Suprapubic skin (tissue), 4 donors: ENCODE measurements at regions not wholly inside any gene's neighbourhood (a gene's known extent, or its start where the extent isn't known, plus 50 kb on each side); places are given as distances from the start of the nearest gene placed in this dataset.
"Not testable (repeated sequence)": the region's sequence is repeated elsewhere in the genome, so short reads cannot be mapped to it uniquely, and the experiment has no call there.

Experiments
- DNase-seq, 2 donors: peaks; one replicate each; pipeline ENCODE4 v3.0.0-alpha.2; 2019; ENCODE audit warnings: low spot score in 2 of 2
- H3K27ac ChIP-seq: fragments of 200-600 bp; sonication (generic); one replicate; pipeline ENCODE4 v1.5.1; 2019
- H3K27me3 ChIP-seq: fragments of 200-600 bp; sonication (generic); one replicate; pipeline ENCODE4 v1.5.1; 2019
- H3K36me3 ChIP-seq: fragments of 200-600 bp; sonication (generic); one replicate; pipeline ENCODE4 v1.5.1; 2019
- H3K4me1 ChIP-seq: fragments of 200-600 bp; sonication (generic); one replicate; pipeline ENCODE4 v1.5.1; 2019
- H3K4me3 ChIP-seq: fragments of 200-600 bp; sonication (generic); one replicate; pipeline ENCODE4 v1.5.1; 2019; ENCODE audit warnings: mild to moderate bottlenecking
- H3K9me3 ChIP-seq: fragments of 200-600 bp; sonication (generic); one replicate; pipeline ENCODE4 v1.5.1; 2019
- EP300 ChIP-seq: sonication (generic); formaldehyde crosslinking; IDR thresholded peaks from one replicate; pipeline ENCODE4 v1.6.1; 2017; ENCODE audit warnings: antibody characterized with exemption
- POLR2A ChIP-seq, 2 donors: fragments of 450-650 bp; IDR thresholded peaks; one replicate each; pipeline ENCODE4 v1.6.1; 2017; ENCODE audit warnings: antibody characterized with exemption in 2 of 2, mild to moderate bottlenecking in 2 of 2, moderate library complexity in 2 of 2
- POLR2AphosphoS5 ChIP-seq, 3 donors: sonication (generic); formaldehyde crosslinking; IDR thresholded peaks; one replicate each; pipeline ENCODE4 v1.6.1; 2017; ENCODE audit warnings: antibody characterized with exemption in 3 of 3
- WGBS: methylation state at CpG from one replicate; pipeline ENCODE4 v1.1.5; 2018; 5-methylcytosine and 5-hydroxymethylcytosine counted together
- TF ChIP-seq, protein P1 (sequence below), 2 donors: fragments of 200-600 bp in 1 of 2; fragments of 450-650 bp in 1 of 2; sonication (generic) in 1 of 2; IDR thresholded peaks; one replicate each; pipeline ENCODE4 v1.5.1; 2016 to 2019; ENCODE audit warnings: antibody characterized with exemption in 2 of 2, mild to moderate bottlenecking in 1 of 2, moderate library complexity in 1 of 2

DNA sequence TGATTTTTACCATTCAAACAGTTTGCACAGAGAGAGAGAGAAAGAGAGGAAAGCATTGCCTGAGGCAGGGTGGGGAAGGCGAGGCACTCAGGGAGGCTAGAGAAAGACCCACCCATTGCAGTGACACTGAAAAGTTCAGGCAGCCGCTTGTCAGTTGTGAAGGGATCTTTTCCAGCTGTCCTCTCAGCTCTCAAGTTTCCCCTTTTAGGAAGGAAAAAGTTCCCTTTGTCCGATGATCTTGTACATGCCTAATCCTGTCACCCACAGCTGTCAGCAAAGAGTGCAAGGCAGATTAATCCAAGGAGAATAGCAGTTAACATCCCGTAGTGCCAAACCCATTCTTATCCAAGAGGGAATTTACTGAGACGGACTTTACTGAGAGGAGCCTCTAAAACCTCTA is 255.0 kb downstream of the MAGEB5 start:
- WGBS, result 56% methylated on average over 5 of the region's 5 CpGs
- H3K27me3 ChIP-seq, result no peaks in the 10 kb centered on the region
- no peaks in the 10 kb centered on the region for H3K9me3 ChIP-seq
- TF ChIP-seq POLR2A (IDR thresholded peaks at IDR 0.05), result no peak
- no peak for TF ChIP-seq POLR2AphosphoS5 (IDR thresholded peaks at IDR 0.05)
- TF ChIP-seq EP300, result no peak
- TF ChIP-seq, protein P1, sequence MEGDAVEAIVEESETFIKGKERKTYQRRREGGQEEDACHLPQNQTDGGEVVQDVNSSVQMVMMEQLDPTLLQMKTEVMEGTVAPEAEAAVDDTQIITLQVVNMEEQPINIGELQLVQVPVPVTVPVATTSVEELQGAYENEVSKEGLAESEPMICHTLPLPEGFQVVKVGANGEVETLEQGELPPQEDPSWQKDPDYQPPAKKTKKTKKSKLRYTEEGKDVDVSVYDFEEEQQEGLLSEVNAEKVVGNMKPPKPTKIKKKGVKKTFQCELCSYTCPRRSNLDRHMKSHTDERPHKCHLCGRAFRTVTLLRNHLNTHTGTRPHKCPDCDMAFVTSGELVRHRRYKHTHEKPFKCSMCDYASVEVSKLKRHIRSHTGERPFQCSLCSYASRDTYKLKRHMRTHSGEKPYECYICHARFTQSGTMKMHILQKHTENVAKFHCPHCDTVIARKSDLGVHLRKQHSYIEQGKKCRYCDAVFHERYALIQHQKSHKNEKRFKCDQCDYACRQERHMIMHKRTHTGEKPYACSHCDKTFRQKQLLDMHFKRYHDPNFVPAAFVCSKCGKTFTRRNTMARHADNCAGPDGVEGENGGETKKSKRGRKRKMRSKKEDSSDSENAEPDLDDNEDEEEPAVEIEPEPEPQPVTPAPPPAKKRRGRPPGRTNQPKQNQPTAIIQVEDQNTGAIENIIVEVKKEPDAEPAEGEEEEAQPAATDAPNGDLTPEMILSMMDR (IDR thresholded peaks at IDR 0.05), result no peak
- H3K36me3 ChIP-seq, result no peaks in the 10 kb centered on the region
- H3K4me3 ChIP-seq, result no peak overlapping the region
- no peak overlapping the region for H3K27ac ChIP-seq
- DNase-seq, result no peak
- no peaks in the 10 kb centered on the region for H3K4me1 ChIP-seq

DNA sequence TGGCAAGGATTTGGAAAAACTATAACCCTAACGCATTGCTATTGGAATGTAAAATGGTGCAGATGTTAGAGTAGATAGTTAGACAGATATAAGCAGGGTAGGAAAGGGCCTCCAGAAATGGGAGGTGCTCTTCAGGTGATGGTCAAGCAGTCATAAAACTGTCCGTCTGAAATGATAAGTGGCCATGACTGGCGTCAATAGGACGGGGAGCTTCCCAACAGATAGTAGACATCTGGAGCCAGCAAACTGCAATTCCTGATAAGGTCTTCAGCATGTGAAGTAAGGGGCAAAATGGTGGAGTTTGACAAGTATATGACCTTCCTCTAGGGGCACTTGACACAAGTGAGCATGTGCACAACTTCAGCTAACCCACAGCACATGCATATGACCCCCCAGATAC is 250.4 kb downstream of the MAGEB5 start:
- Histone ChIP-seq H3K27ac (no peak overlapping the region), H3K4me3 (no peak overlapping the region), H3K9me3 (no peaks in the 10 kb centered on the region), H3K27me3 (no peaks in the 10 kb centered on the region), H3K4me1 (no peaks in the 10 kb centered on the region), H3K36me3 (no peaks in the 10 kb centered on the region)
- WGBS, result 82% methylated on average over 4 of the region's 4 CpGs
- TF ChIP-seq POLR2A (IDR thresholded peaks at IDR 0.05) (no peak), EP300 (no peak), POLR2AphosphoS5 (IDR thresholded peaks at IDR 0.05) (no peak)
- TF ChIP-seq, protein P1 (IDR thresholded peaks at IDR 0.05), result no peak
- DNase-seq, result no peak

DNA sequence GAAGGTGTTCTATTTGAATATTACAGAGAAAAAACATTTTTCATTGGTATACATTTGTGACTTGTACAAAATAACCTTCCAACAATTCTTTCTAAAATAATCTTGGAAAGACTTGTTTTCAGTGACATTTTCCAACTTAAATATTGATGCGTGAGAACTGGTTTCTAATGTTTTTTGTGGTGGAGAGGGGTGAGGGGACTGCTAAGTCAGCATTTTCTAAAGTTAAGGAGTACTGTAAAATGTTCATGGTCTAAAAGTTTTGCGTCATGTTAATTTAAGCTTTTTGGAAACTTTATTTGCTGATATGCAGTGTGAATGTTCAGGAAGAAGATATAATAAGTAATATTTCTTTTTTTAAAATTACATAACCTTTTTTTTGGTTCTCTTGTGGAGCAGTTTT is 229.3 kb downstream of the MAGEB5 start:
- H3K27me3 ChIP-seq, result no peaks in the 10 kb centered on the region
- no peaks in the 10 kb centered on the region for H3K4me1 ChIP-seq
- no peaks in the 10 kb centered on the region for H3K36me3 ChIP-seq
- no peaks in the 10 kb centered on the region for H3K9me3 ChIP-seq
- no peak for DNase-seq
- TF ChIP-seq, protein P1 (IDR thresholded peaks at IDR 0.05), result no peak
- no peak for TF ChIP-seq POLR2A (IDR thresholded peaks at IDR 0.05)
- TF ChIP-seq EP300, result no peak
- no peak for TF ChIP-seq POLR2AphosphoS5 (IDR thresholded peaks at IDR 0.05)
- 75% methylated on average over 2 of the region's 2 CpGs for WGBS
- no peak overlapping the region for H3K4me3 ChIP-seq
- no peak overlapping the region for H3K27ac ChIP-seq

DNA sequence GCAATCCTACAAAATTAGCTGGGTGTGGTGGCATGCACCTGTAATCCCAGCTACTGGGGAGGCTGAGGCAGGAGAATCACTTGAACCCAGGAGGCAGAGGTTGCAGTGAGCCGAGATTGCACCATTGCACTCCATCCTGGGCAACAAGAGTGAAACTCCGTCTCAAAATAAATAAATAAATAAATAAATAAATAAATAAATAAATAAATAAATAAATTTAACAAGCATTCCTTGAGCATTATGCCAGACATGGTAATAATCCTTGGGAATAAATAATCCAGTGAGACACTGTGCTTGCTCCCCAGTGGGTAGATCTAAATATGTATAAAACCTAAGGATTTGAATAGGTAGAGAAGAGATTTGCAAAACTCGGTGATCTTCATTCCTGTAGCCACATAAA is 228.4 kb downstream of the MAGEB5 start:
- 82% methylated on average over 3 of the region's 3 CpGs for WGBS
- H3K27me3 ChIP-seq, H3K9me3 ChIP-seq, H3K4me1 ChIP-seq, H3K4me3 ChIP-seq, H3K27ac ChIP-seq, H3K36me3 ChIP-seq, DNase-seq: not testable (repeated sequence)

DNA sequence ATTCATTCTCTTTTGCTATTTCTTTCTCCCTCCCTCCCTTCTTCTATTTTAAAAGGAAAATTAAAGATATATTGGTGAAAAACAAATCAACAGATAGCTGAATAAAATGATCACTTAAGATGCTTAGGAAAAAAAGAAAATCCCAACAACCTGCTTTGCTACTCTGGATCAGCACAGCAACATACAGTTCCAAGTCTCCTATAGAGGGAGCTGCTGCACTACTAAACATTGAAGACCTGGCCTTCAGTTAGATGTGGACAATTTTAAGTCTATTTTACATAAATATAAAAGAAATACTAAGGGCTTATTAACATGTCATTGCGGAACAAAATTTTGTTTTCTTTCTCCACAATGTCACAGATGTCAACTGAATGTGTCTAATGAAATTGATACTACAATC is 226.4 kb downstream of the MAGEB5 start:
- no peak for DNase-seq
- Histone ChIP-seq H3K36me3 (no peaks in the 10 kb centered on the region), H3K4me1 (no peaks in the 10 kb centered on the region), H3K4me3 (no peak overlapping the region), H3K27me3 (no peaks in the 10 kb centered on the region), H3K9me3 (no peaks in the 10 kb centered on the region), H3K27ac (no peak overlapping the region)
- TF ChIP-seq, protein P1 (IDR thresholded peaks at IDR 0.05), result no peak
- TF ChIP-seq POLR2A (IDR thresholded peaks at IDR 0.05) (no peak), EP300 (no peak), POLR2AphosphoS5 (IDR thresholded peaks at IDR 0.05) (no peak)
- 28% methylated on average over 1 of the region's 1 CpG for WGBS

DNA sequence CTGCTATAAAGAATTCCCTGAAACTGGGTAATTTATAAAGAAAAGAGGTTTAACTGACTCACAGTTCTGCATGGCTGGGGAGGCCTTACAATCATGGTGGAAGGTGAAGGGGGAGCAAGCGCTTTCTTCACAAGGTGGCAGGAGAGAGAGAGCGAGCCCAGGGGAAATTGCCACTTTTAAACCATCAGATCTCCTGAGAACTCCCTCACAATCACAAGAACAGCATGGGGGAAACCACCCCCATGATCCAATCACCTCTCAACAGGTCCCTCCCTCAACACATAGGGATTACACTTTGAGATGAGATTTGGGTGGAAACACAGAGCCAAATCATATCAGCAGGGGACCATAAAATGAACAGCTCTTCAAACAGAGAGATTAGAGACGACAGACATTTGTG is 198.6 kb downstream of the MAGEB5 start:
- DNase-seq, result no peak
- Histone ChIP-seq H3K36me3 (no peaks in the 10 kb centered on the region), H3K9me3 (no peaks in the 10 kb centered on the region), H3K27me3 (no peaks in the 10 kb centered on the region), H3K27ac (no peak overlapping the region), H3K4me1 (no peaks in the 10 kb centered on the region), H3K4me3 (no peak overlapping the region)
- 65% methylated on average over 3 of the region's 3 CpGs for WGBS
- TF ChIP-seq, protein P1 (IDR thresholded peaks at IDR 0.05), result no peak
- TF ChIP-seq POLR2AphosphoS5 (IDR thresholded peaks at IDR 0.05), result no peak
- no peak for TF ChIP-seq POLR2A (IDR thresholded peaks at IDR 0.05)
- no peak for TF ChIP-seq EP300
